HCT116 (cell line): ENCODE measurements at regions not wholly inside any gene's neighbourhood (a gene's known extent, or its start where the extent isn't known, plus 50 kb on each side); places are given as distances from the start of the nearest gene placed in this dataset.

ENCODE experiments used
- CTCF ChIP-seq, 3 experiments: fragments of 200-600 bp in 1 of 3; sonication (generic) in 1 of 3; IDR thresholded peaks in 2 of 3; conservative IDR thresholded peaks in 1 of 3; 2 replicates each; pipeline ENCODE4 v1.5.1; 2012 to 2017; ENCODE audit warnings: low read depth in 2 of 3, low read length in 2 of 3, antibody characterized with exemption in 1 of 3, borderline replicate concordance in 1 of 3, control low read depth in 1 of 3, mild to moderate bottlenecking in 1 of 3, mixed read lengths in 1 of 3, mixed run types in 1 of 3, moderate library complexity in 1 of 3; ENCODE audit not compliant: insufficient read depth in 1 of 3
- POLR2AphosphoS5 ChIP-seq: IDR thresholded peaks from 2 replicates; pipeline ENCODE4 v1.6.1; 2011; ENCODE audit warnings: mild to moderate bottlenecking, low read depth, low read length, moderate library complexity

DNA sequence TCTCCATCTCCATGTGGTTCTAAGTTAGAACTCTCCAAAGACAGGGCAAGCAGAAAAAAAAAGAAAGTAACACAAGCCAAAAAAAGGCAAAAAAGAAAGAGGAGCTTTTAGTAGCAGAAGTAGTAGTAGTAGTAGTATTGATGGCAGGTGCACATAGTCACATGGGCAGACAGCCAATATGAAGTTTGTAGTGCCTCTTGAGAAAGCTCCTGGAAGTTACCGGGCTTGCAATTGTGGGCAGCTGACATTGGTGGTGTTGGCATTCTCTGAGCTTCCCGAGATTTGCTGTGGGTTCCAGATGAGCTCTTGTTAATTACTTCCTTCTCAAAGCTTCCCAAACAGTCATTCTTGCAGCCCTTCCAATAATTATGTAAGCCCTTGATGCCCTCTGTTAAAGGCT, 1128.5 kb downstream of the TYW1 start:
- TF ChIP-seq CTCF (IDR thresholded peaks at IDR 0.05 in 2 of 3, conservative IDR thresholded peaks at IDR 0.05 in 1 of 3; ENCODE audit: borderline replicate concordance in 1 of 3, insufficient read depth in 1 of 3, low read depth in 2 of 3, low read length in 2 of 3) (no peak), POLR2AphosphoS5 (no peak)
